ENCODE measurements at regions not wholly inside any gene's neighbourhood (a gene's known extent, or its start where the extent isn't known, plus 50 kb on each side); places are given as distances from the start of the nearest gene placed in this dataset.
A peak's percentile ranks its signal among the peaks of the same experiment; 100 is the strongest.

GRCh38 chr12:42024495-42024830, 120.2 kb downstream of the GXYLT1 start:
- ChIA-PET POLR2A (ENCODE audit: unreplicated experiment) (no interaction called here), CTCF (interaction anchor here (1.1 to 3.3 kb wide), 8 partner anchors 8 to 761 kb away, joined by 3 to 20 read pairs (median 6); no protein-coding TSS in a partner anchor)
- Histone ChIP-seq H3K4ac (ENCODE audit: low read depth, low read length) (no peak overlapping the region), H3K79me1 (ENCODE audit: low read depth in 1 of 2, low read length in 2 of 2) (no peaks in the 10 kb centered on the region), H3K36me3 (ENCODE audit: control insufficient read depth, insufficient read depth, low read length) (no peaks in the 10 kb centered on the region), H2BK5ac (ENCODE audit: low read depth, low read length, poor library complexity, severe bottlenecking) (no peak overlapping the region), H2BK15ac (ENCODE audit: low read depth, low read length) (no peak overlapping the region), H3K4me3 (ENCODE audit: insufficient read depth, low read depth, low read length) (no peak overlapping the region), H4K5ac (ENCODE audit: low read depth, low read length) (no peak overlapping the region), H2AK9ac (replicated peaks; ENCODE audit: low read depth, low read length, poor library complexity) (no peak overlapping the region), H2AFZ (replicated peaks; ENCODE audit: low read length, poor library complexity) (no peak overlapping the region), H4K91ac (ENCODE audit: insufficient read depth, low read depth, low read length) (no peak overlapping the region), H3K56ac (ENCODE audit: extremely low read depth, insufficient read depth, low read length) (no peak overlapping the region), H3K4me2 (ENCODE audit: low read depth, low read length) (0 out of 2 replicates have a peak overlapping the region, but pooled peaks have one; percentile 2), H3K4me1 (ENCODE audit: control insufficient read depth, insufficient read depth, low read length) (no peaks in the 10 kb centered on the region), H3K27ac (ENCODE audit: insufficient read depth, low read length) (no peak overlapping the region), H3K9me3 (ENCODE audit: control insufficient read depth, insufficient read depth, low read length) (no peaks in the 10 kb centered on the region), H4K8ac (ENCODE audit: low read depth in 2 of 2, low read length in 2 of 2) (no peak overlapping the region), H2BK20ac (ENCODE audit: low read depth, low read length) (no peak overlapping the region), H2AK5ac (ENCODE audit: low read depth, low read length) (no peak overlapping the region), H3K9ac (ENCODE audit: low read depth, low read length) (no peak overlapping the region), H3K14ac (replicated peaks; ENCODE audit: low read depth, low read length) (no peak overlapping the region), H3K18ac (ENCODE audit: low read depth, low read length) (no peak overlapping the region), H3K9me1 (ENCODE audit: insufficient read depth, low read length) (no peaks in the 10 kb centered on the region), H3K27me3 (ENCODE audit: control insufficient read depth, insufficient read depth, low read length) (peaks cover 2% of the 10 kb centered on the region; the same call in 1 of the 2 replicates), H3K23ac (ENCODE audit: low read depth, low read length) (no peak overlapping the region), H2BK120ac (ENCODE audit: low read depth, low read length) (no peak overlapping the region), H4K20me1 (ENCODE audit: insufficient read depth, low read length) (no peaks in the 10 kb centered on the region)
- in situ Hi-C loops (cut with MboI; ENCODE audit: low sequenced_read_pairs) (loop anchor here (10.0 kb wide), 2 partner anchors 740 to 1080 kb away; no protein-coding TSS in a partner anchor), intact Hi-C loops (cut with micrococcal nuclease) (loop anchor here (1.0 to 2.0 kb wide), 3 partner anchors 310 to 1078 kb away; no protein-coding TSS in a partner anchor), dilution Hi-C loops (cut with HindIII; ENCODE audit: low sequenced_read_pairs, unreplicated experiment) (no loop called here)
- no TSS peak for BruUV-seq (replicated peaks)
- DNase-seq (no peak), ATAC-seq (ENCODE audit: low read depth) (no peak)
- TF ChIP-seq SMC3 (IDR thresholded peaks at IDR 0.05; ENCODE audit: low read depth, low read length) (no peak), POLR2A (IDR thresholded peaks at IDR 0.05; ENCODE audit: low read depth, low read length) (no peak), MXI1 (IDR thresholded peaks at IDR 0.05; ENCODE audit: borderline replicate concordance, low read depth, low read length) (no peak), MAZ (IDR thresholded peaks at IDR 0.05; ENCODE audit: borderline replicate concordance, low read depth, low read length) (no peak), BHLHE40 (IDR thresholded peaks at IDR 0.05; ENCODE audit: low read depth, low read length) (no peak), MAFK (IDR thresholded peaks at IDR 0.05; ENCODE audit: low read depth, low read length) (no peak), RCOR1 (IDR thresholded peaks at IDR 0.05; ENCODE audit: insufficient replicate concordance, low read length) (no peak), RFX5 (IDR thresholded peaks at IDR 0.05; ENCODE audit: low read depth, low read length) (no peak), NFE2L2 (IDR thresholded peaks at IDR 0.05; ENCODE audit: low read depth, low read length) (no peak), RAD21 (IDR thresholded peaks at IDR 0.05; ENCODE audit: low read length) (no peak), CHD1 (IDR thresholded peaks at IDR 0.05; ENCODE audit: low read depth, low read length) (no peak), CEBPB (IDR thresholded peaks at IDR 0.05; ENCODE audit: low read depth, low read length) (no peak), FOS (IDR thresholded peaks at IDR 0.05; ENCODE audit: low read depth, low read length) (no peak), ELK1 (IDR thresholded peaks at IDR 0.05; ENCODE audit: borderline replicate concordance, low read depth, low read length) (no peak)
- TF ChIP-seq, protein P1, sequence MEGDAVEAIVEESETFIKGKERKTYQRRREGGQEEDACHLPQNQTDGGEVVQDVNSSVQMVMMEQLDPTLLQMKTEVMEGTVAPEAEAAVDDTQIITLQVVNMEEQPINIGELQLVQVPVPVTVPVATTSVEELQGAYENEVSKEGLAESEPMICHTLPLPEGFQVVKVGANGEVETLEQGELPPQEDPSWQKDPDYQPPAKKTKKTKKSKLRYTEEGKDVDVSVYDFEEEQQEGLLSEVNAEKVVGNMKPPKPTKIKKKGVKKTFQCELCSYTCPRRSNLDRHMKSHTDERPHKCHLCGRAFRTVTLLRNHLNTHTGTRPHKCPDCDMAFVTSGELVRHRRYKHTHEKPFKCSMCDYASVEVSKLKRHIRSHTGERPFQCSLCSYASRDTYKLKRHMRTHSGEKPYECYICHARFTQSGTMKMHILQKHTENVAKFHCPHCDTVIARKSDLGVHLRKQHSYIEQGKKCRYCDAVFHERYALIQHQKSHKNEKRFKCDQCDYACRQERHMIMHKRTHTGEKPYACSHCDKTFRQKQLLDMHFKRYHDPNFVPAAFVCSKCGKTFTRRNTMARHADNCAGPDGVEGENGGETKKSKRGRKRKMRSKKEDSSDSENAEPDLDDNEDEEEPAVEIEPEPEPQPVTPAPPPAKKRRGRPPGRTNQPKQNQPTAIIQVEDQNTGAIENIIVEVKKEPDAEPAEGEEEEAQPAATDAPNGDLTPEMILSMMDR (conservative IDR thresholded peaks at IDR 0.05; ENCODE audit: low read depth, low read length): no peak
- TF ChIP-seq, protein P2, sequence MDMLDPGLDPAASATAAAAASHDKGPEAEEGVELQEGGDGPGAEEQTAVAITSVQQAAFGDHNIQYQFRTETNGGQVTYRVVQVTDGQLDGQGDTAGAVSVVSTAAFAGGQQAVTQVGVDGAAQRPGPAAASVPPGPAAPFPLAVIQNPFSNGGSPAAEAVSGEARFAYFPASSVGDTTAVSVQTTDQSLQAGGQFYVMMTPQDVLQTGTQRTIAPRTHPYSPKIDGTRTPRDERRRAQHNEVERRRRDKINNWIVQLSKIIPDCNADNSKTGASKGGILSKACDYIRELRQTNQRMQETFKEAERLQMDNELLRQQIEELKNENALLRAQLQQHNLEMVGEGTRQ (IDR thresholded peaks at IDR 0.05; ENCODE audit: low read depth, low read length): no peak
- no CpG with 5 or more reads among the region's 3 CpGs for WGBS, 2 experiments (ENCODE audit: extremely low coverage in 2 of 2, insufficient read length in 1 of 2)

Data from IMR-90 (cell line).